ENCODE measurements at regions not wholly inside any gene's neighbourhood (a gene's known extent, or its start where the extent isn't known, plus 50 kb on each side); places are given as distances from the start of the nearest gene placed in this dataset.

GRCh38 chr10:108452533-108452932, 1288.0 kb upstream of the SORCS1 start:
- no peak for TF ChIP-seq ZNF331 (CRISPR knock-in tag; IDR thresholded peaks at IDR 0.05; ENCODE audit: low read depth)
- TF ChIP-seq CTCF (conservative IDR thresholded peaks at IDR 0.05; ENCODE audit: low read depth in 2 of 2): no peak
- TF ChIP-seq REST (IDR thresholded peaks at IDR 0.05; ENCODE audit: unreplicated experiment): no peak

Data from GM23338 (cell line).